RPMI8226 (cell line): ENCODE measurements at regions not wholly inside any gene's neighbourhood (a gene's known extent, or its start where the extent isn't known, plus 50 kb on each side); places are given as distances from the start of the nearest gene placed in this dataset.

Experiments
- DNase-seq: peaks from one replicate; pipeline ENCODE4 v3.0.0-alpha.2; 2015

- DNase-seq, result no peak
Measured at GRCh38 chr6:44665143-44665542, 277.6 kb downstream of the CDC5L start.

GRCh38 chr6:44665683-44666082 is 278.2 kb downstream of the CDC5L start:
- no peak for DNase-seq

- DNase-seq, result no peak
Measured at GRCh38 chr6:44666324-44666723, 278.8 kb downstream of the CDC5L start.

GRCh38 chr6:44667226-44667625 is 279.7 kb downstream of the CDC5L start:
- DNase-seq, result no peak

GRCh38 chr6:44667668-44668390 is 280.3 kb downstream of the CDC5L start:
- DNase-seq, result peak; percentile 49

- no peak for DNase-seq
Measured at GRCh38 chr6:44668391-44668930, 281.0 kb downstream of the CDC5L start.

GRCh38 chr6:44668976-44669934 is 281.7 kb downstream of the CDC5L start:
- no peak for DNase-seq

GRCh38 chr6:44670146-44670545 is 282.6 kb downstream of the CDC5L start:
- no peak for DNase-seq

GRCh38 chr6:44671333-44671732 is 283.8 kb downstream of the CDC5L start:
- DNase-seq, result no peak

- no peak for DNase-seq
Measured at GRCh38 chr6:44672086-44672485, 284.6 kb downstream of the CDC5L start.

GRCh38 chr6:44672841-44673240 is 285.3 kb downstream of the CDC5L start:
- DNase-seq, result no peak

GRCh38 chr6:44674226-44675155 is 287.0 kb downstream of the CDC5L start:
- no peak for DNase-seq

GRCh38 chr6:44675449-44675848 is 287.9 kb downstream of the CDC5L start:
- DNase-seq, result no peak

- DNase-seq, result no peak
Measured at GRCh38 chr6:44676246-44676790, 288.8 kb downstream of the CDC5L start.

- DNase-seq, result no peak
Measured at GRCh38 chr6:44676826-44677433, 289.4 kb downstream of the CDC5L start.

- no peak for DNase-seq
Measured at GRCh38 chr6:44678252-44678935, 290.9 kb downstream of the CDC5L start.

GRCh38 chr6:44679438-44680201 is 292.1 kb downstream of the CDC5L start:
- no peak for DNase-seq

- DNase-seq, result no peak
Measured at GRCh38 chr6:44680202-44680720, 292.8 kb downstream of the CDC5L start.

GRCh38 chr6:44681761-44682160 is 294.3 kb downstream of the CDC5L start:
- DNase-seq, result no peak

- no peak for DNase-seq
Measured at GRCh38 chr6:44682280-44682679, 294.8 kb downstream of the CDC5L start.
